HG03108 (cell line): ENCODE measurements at regions not wholly inside any gene's neighbourhood (a gene's known extent, or its start where the extent isn't known, plus 50 kb on each side); places are given as distances from the start of the nearest gene placed in this dataset.

ENCODE experiments used
- ATAC-seq: cut with Tn5 transposase; IDR thresholded peaks from one replicate; pipeline ENCODE4 v1.9.1; 2021; ENCODE audit warnings: moderate library complexity; ENCODE audit not compliant: unreplicated experiment

- no peak for ATAC-seq
Measured at GRCh38 chr7:13028825-13029099, 341.3 kb downstream of the ARL4A start.

GRCh38 chr7:13031468-13031867 is 344.0 kb downstream of the ARL4A start:
- no peak for ATAC-seq

- no peak for ATAC-seq
Measured at GRCh38 chr7:13032084-13032483, 344.7 kb downstream of the ARL4A start.

GRCh38 chr7:13032576-13032975 is 345.1 kb downstream of the ARL4A start:
- ATAC-seq: no peak

GRCh38 chr7:13034693-13035092 is 347.3 kb downstream of the ARL4A start:
- no peak for ATAC-seq

GRCh38 chr7:13035233-13035632 is 347.8 kb downstream of the ARL4A start:
- no peak for ATAC-seq

GRCh38 chr7:13036256-13036780 is 348.9 kb downstream of the ARL4A start:
- ATAC-seq: no peak

- no peak for ATAC-seq
Measured at GRCh38 chr7:13037216-13037615, 349.8 kb downstream of the ARL4A start.

GRCh38 chr7:13041368-13041988 is 354.0 kb downstream of the ARL4A start:
- no peak for ATAC-seq

- no peak for ATAC-seq
Measured at GRCh38 chr7:13042605-13043236, 355.3 kb downstream of the ARL4A start.

- ATAC-seq: no peak
Measured at GRCh38 chr7:13044309-13044708, 356.9 kb downstream of the ARL4A start.

- no peak for ATAC-seq
Measured at GRCh38 chr7:13047061-13047460, 359.6 kb downstream of the ARL4A start.

GRCh38 chr7:13049946-13050345 is 362.5 kb downstream of the ARL4A start:
- ATAC-seq: no peak

GRCh38 chr7:13050703-13051102 is 363.3 kb downstream of the ARL4A start:
- ATAC-seq: no peak

GRCh38 chr7:13055732-13056368 is 368.4 kb downstream of the ARL4A start:
- no peak for ATAC-seq

- ATAC-seq: peak; percentile 81
Measured at GRCh38 chr7:13057462-13058200, 370.2 kb downstream of the ARL4A start.

GRCh38 chr7:13060173-13060572 is 372.7 kb downstream of the ARL4A start:
- ATAC-seq: no peak

- ATAC-seq: no peak
Measured at GRCh38 chr7:13061115-13061514, 373.7 kb downstream of the ARL4A start.

GRCh38 chr7:13062631-13063030 is 375.2 kb downstream of the ARL4A start:
- ATAC-seq: no peak

GRCh38 chr7:13067036-13067435 is 379.6 kb downstream of the ARL4A start:
- ATAC-seq: no peak

- no peak for ATAC-seq
Measured at GRCh38 chr7:13068032-13068431, 380.6 kb downstream of the ARL4A start.

GRCh38 chr7:13069841-13070240 is 382.4 kb downstream of the ARL4A start:
- no peak for ATAC-seq
